GM18870 (cell line): ENCODE measurements at regions not wholly inside any gene's neighbourhood (a gene's known extent, or its start where the extent isn't known, plus 50 kb on each side); places are given as distances from the start of the nearest gene placed in this dataset.

Experiments
- ATAC-seq: cut with Tn5 transposase; IDR thresholded peaks from one replicate; pipeline ENCODE4 v1.9.1; 2021; ENCODE audit warnings: moderate library complexity; ENCODE audit not compliant: unreplicated experiment

- no peak for ATAC-seq
These were observed 133.1 kb upstream of the RPL38 start for GRCh38 chr17:74070374-74070773.

- ATAC-seq: no peak
These were observed 132.3 kb upstream of the RPL38 start for GRCh38 chr17:74070998-74071679.

- ATAC-seq: no peak
These were observed 131.1 kb upstream of the RPL38 start for GRCh38 chr17:74072340-74072739.

GRCh38 chr17:74076446-74076845 is 127.0 kb upstream of the RPL38 start:
- no peak for ATAC-seq

- ATAC-seq: no peak
These were observed 126.2 kb upstream of the RPL38 start for GRCh38 chr17:74077231-74077630.

- no peak for ATAC-seq
These were observed 125.0 kb upstream of the RPL38 start for GRCh38 chr17:74078363-74078941.

GRCh38 chr17:74079537-74080300 is 123.8 kb upstream of the RPL38 start:
- no peak for ATAC-seq

GRCh38 chr17:74080656-74081582 is 122.6 kb upstream of the RPL38 start:
- no peak for ATAC-seq

- no peak for ATAC-seq
These were observed 120.6 kb upstream of the RPL38 start for GRCh38 chr17:74082886-74083285.

GRCh38 chr17:74083321-74083720 is 120.2 kb upstream of the RPL38 start:
- no peak for ATAC-seq

GRCh38 chr17:74085434-74085833 is 118.0 kb upstream of the RPL38 start:
- ATAC-seq: no peak

- no peak for ATAC-seq
These were observed 116.4 kb upstream of the RPL38 start for GRCh38 chr17:74087002-74087585.

GRCh38 chr17:74088285-74088933 is 115.1 kb upstream of the RPL38 start:
- ATAC-seq: no peak

GRCh38 chr17:74088934-74089329 is 114.5 kb upstream of the RPL38 start:
- ATAC-seq: no peak

GRCh38 chr17:74089380-74089779 is 114.1 kb upstream of the RPL38 start:
- ATAC-seq: no peak

- ATAC-seq: no peak
These were observed 113.5 kb upstream of the RPL38 start for GRCh38 chr17:74089869-74090464.

- ATAC-seq: no peak
These were observed 108.8 kb upstream of the RPL38 start for GRCh38 chr17:74094651-74095050.

- no peak for ATAC-seq
These were observed 107.0 kb upstream of the RPL38 start for GRCh38 chr17:74096456-74096855.

GRCh38 chr17:74097450-74098135 is 105.9 kb upstream of the RPL38 start:
- no peak for ATAC-seq
